Femur (tissue), 1 donor: ENCODE measurements at regions not wholly inside any gene's neighbourhood (a gene's known extent, or its start where the extent isn't known, plus 50 kb on each side); places are given as distances from the start of the nearest gene placed in this dataset.
A peak's percentile ranks its signal among the peaks of the same experiment; 100 is the strongest.

Experiments
- DNase-seq: peaks from one replicate; pipeline ENCODE4 v3.0.0-alpha.2; 2017

- no peak for DNase-seq
Measured at GRCh38 chr14:98093111-98093510, 1178.9 kb downstream of the BCL11B start.

GRCh38 chr14:98099527-98099926 is 1172.5 kb downstream of the BCL11B start:
- no peak for DNase-seq

DNA sequence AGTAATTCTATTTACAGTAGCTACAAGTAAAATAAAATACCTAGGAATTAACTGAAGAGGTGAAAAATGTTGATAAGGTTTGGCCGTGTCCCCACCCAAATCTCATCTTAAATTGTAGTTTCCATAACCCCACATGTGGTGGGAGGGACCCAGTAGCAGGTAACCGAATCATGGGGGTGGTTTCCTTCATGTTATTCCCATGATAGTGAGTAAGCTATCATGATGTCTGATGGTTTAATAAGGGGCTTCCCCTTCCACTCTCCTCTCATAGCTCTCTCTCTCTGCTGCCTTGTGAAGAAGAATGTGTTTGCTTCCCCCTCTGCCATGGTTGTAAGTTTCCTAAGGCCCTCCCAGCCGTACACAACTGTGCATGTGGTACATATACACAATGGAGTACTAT is 1170.7 kb downstream of the BCL11B start:
- DNase-seq = no peak

DNA sequence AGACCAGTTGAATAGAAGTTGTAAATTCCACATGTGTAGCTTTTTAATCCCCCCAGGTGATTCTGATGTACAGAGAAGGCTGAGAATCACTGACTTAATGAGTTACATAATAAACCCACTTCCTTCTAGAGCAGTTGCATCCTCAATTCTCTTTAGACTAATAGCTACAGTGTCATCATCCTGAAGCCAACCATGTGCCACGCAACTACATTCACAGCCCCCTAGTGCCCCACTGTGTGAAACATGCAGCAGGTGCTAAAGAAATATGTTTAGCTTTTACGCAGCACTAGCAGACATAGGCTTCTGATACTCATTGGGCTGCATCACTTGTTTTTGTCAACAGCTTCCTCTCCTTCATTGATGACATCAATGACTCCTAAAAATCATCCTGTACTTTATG is 1168.3 kb downstream of the BCL11B start:
- no peak for DNase-seq

DNA sequence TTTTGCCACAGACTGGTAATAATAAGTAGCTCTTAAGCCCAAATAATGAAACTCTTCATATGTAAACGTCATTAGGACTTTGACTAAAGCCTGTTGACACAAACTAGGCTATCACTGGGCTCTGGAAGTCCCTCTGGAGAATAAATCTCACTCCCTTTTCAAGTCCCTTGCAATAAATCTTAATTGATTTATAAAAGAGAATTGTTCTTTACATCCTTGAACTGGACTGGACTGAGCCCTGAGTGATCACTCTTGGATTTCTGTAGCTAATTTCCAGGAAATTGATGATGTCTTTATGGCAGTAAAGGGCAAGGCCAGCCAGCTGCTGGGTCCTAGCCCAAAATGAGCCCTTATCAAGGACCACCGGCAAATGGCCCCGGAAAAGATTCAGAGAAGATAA is 1162.7 kb downstream of the BCL11B start:
- DNase-seq = no peak

DNA sequence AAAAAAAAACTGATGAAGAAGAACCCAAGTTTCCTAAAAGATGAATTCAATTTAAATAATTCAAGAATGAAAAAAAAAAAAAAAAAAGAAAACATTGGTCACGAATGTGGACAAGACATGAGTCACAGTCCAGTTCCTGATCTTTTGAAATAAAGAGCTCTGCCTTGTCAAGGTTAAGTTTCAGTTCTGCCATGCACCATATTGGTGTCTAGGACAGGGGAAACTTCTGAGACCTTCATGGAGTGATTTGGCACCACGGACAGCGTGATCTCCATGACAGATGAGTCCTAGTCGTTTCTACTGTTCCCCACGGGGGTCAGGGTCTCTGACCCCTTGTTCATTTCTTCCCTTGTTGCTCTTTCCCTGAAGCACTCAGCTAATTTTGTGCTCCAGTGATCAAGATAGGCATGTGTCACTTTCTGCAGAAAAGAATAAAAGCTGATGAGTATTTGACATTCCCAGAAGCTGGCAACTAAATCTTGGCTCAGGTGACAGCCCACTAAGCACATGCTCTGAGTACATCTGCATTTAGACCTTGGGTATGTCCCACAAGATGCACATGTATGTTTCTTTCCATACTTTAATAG is 1159.7 kb downstream of the BCL11B start:
- DNase-seq = no peak

- no peak for DNase-seq
Measured at GRCh38 chr14:98114122-98114895, 1157.7 kb downstream of the BCL11B start.

GRCh38 chr14:98114946-98115345 is 1157.1 kb downstream of the BCL11B start:
- no peak for DNase-seq

- no peak for DNase-seq
Measured at GRCh38 chr14:98118749-98119148, 1153.2 kb downstream of the BCL11B start.

GRCh38 chr14:98119739-98120138 is 1152.3 kb downstream of the BCL11B start:
- DNase-seq = no peak

- DNase-seq = no peak
Measured at GRCh38 chr14:98120831-98121464, 1151.0 kb downstream of the BCL11B start.

DNA sequence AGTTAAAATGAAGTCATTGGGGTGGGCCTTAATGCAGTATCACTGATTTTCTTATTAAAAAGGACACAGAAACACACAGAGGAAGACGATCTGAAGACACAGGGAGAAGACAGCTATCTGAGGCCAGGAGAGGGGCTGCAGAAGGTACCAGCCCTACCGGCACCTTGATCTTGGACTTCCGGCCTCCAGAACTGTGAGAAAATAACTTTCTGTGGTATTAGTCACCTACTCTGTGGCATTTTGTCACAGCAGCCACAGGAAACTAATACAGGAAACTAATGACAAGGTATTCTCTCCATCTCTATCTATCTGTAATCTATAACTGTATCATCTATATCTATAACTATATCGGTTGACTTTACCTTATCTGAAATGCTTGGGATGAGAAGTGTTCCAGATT is 1149.5 kb downstream of the BCL11B start:
- DNase-seq = no peak

GRCh38 chr14:98130691-98131090 is 1141.3 kb downstream of the BCL11B start:
- DNase-seq = no peak

DNA sequence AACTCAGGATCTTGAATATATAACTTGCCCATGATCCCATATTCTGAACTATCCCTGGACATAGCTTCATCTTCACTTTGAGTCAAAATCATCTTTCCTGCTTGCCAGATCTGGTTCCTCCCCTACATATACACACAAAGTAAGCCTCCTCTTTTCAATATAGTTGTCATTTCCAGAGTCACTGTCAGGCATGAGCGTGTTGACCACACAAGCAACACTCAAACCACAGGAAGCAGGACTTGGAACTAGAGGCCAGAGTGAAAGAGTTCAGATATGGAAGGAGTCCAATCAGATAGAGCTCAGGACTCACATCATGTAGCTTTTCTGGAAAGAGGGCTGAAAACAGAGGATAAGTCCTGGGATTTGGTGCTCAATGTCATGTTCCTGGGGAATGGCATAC is 1140.6 kb downstream of the BCL11B start:
- no peak for DNase-seq

GRCh38 chr14:98133806-98134205 is 1138.2 kb downstream of the BCL11B start:
- no peak for DNase-seq

DNA sequence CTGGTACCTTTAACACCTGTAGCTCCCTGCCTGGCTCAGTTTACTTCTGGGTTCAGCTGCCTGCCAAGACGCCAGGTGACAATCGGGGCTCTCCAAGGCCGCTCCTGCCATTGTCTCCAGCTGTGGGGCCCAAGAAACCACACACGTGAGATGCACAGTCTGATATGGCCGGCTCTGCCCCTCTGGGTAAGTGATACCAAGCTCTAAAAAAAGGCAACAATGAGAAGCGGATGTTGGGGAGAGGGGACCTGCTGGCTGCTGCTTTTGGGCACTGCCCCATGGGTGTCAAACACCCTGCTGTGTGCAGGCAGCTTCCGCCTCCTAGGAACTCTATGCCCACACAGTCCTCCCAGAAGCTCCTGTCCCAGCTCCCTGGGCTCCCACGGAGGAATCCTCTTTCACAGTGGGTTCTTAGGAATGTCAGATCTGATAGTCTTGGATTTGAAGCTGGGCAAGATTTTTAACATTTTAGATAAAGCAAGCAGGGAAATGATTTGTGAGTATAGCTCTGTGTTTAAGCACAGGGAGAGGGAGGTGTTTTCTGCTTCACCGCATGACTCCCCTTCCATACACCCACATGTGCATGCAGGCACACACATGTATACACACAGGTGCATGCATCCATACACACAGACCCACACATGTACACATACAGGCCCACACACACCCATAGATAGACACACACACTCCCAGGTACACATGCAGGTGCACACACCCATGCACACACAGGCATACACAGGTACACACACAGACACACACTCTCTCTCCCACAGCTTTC is 1135.8 kb downstream of the BCL11B start:
- no peak for DNase-seq

DNA sequence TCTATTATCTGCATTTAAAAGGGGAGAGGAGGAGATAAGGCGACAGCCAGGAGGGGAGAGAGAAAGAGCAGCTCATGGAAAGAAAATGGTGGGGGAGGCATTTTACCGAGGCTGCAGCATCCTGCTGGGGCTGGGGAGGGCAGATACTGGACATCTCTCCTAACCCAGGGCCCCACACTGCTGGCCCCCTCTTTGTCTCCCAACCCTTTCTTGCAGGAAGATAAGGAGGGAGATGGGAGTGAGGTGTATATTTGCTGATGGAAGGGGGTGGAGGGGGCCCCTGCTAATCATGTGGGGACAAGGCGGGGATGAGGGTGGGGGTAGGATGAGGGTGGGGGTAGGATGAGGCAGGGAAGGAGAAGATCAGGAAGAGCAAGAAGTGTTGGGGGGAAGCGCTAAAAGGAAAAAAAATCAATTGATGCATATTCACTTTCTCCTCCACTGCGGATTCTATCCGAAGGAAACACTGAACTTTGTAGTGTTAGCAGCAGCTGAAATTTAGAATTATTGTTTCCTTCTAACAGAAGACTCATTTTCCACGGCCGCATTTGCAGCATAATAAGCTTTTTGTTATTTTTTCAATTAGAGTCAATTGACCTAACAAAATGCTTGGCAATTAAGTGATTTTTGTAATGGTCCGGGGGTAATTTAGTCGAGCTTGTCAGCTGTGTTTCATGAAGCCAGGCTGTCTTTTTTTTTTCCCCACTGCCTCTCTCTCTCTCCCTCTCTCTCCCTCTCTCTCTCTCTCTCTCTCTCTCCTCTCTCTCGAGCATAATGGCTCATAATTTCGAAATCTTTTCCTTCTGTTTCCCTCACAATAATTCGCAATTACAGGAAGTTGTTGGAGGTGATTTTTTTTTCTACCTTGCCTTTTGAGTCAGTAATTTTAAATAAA is 1134.6 kb downstream of the BCL11B start:
- DNase-seq = no peak

- peak; percentile 20 for DNase-seq
Measured at GRCh38 chr14:98138666-98139065, 1133.3 kb downstream of the BCL11B start.

- DNase-seq = no peak
Measured at GRCh38 chr14:98140862-98141530, 1131.0 kb downstream of the BCL11B start.

- no peak for DNase-seq
Measured at GRCh38 chr14:98143566-98143965, 1128.4 kb downstream of the BCL11B start.

DNA sequence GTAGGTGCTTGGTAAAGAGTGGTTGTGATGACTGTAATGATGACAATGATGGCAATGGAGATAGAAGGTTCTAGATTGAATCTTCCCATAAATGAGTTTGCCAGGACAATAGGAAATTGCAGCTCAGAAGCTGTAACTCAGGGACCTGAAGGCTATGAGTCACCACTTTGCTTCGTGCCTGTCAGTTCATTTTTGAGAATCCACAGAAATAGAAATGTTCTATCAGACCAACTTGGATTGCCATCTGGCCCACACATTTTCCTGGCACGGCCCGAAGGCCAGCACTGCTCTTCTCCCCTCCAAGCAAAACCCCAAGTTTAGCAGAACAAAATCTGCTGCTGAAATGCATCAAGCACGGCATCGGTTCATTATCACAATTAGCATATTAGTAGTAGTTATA is 1127.0 kb downstream of the BCL11B start:
- peak; percentile 36 for DNase-seq

DNA sequence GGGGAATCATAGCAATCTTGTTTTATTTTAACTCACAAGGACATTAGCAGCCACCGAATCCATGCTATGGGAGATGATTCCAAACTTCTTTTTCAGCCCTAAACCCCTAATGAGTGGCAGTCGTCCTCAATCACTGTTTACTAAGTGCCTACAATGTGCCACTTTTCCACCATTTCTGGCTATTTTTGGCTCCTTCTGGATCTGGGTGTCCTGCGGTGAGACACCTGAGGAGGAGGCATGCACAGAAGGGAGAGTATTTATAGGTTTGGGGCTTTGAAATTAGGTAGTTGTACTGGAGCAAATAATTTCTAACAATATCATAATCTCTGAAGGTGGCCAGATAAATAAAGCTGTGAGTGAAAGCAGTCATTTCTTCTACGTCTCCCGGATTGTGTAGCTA is 1125.6 kb downstream of the BCL11B start:
- DNase-seq = no peak
